ENCODE measurements at regions not wholly inside any gene's neighbourhood (a gene's known extent, or its start where the extent isn't known, plus 50 kb on each side); places are given as distances from the start of the nearest gene placed in this dataset.

GRCh38 chr2:238599549-238600505 lies 173.1 kb downstream of the ASB1 start:
- H3K27ac Mint-ChIP-seq, result no peak overlapping the region
- Histone ChIP-seq H3K4me1 (ENCODE audit: control insufficient read depth in 2 of 2, insufficient read depth in 2 of 2, low read length in 2 of 2) (no peaks in the 10 kb centered on the region), H3K4me3 (ENCODE audit: low read length) (no peak overlapping the region), H3K9me3 (ENCODE audit: control insufficient read depth in 2 of 3, low read length in 3 of 3) (peaks cover 0 to 8% (median 0%) of the 10 kb centered on the region in 3 experiments), H3K36me3 (ENCODE audit: control insufficient read depth in 2 of 3, insufficient read depth in 3 of 3, low read length in 3 of 3) (no peaks in the 10 kb centered on the region), H3K27me3 (ENCODE audit: control insufficient read depth in 2 of 2, insufficient read depth in 2 of 2, low read length in 2 of 2) (no peaks in the 10 kb centered on the region), H3K27ac (ENCODE audit: low read depth, low read length) (no peak overlapping the region)
- peaks cover 0 to 15% (median 0%) of the 10 kb centered on the region in 5 donors for H3K36me3 Mint-ChIP-seq
- POLR2A ChIA-PET, result no interaction called here
- intact Hi-C loops (cut with micrococcal nuclease), result no loop called here
- no peak for ATAC-seq
- peaks cover 0 to 15% (median 8%) of the 10 kb centered on the region in 7 donors for H3K4me1 Mint-ChIP-seq
- peaks cover 1 to 24% (median 10%) of the 10 kb centered on the region in 11 donors for H3K9me3 Mint-ChIP-seq
- CTCF ChIA-PET, result no interaction called here
- DNase-seq, result no peak
- peaks cover 10 to 34% (median 30%) of the 10 kb centered on the region in 5 donors for H3K27me3 Mint-ChIP-seq
- H3K4me3 Mint-ChIP-seq, result no peak overlapping the region

GRCh38 chr2:238600506-238601432 lies 174.0 kb downstream of the ASB1 start:
- ATAC-seq (no peak), DNase-seq (no peak)
- Mint-ChIP-seq H3K27ac (no peak overlapping the region), H3K4me3 (no peak overlapping the region), H3K36me3 (peaks cover 0 to 15% (median 0%) of the 10 kb centered on the region in 5 donors), H3K4me1 (peaks cover 0 to 10% (median 8%) of the 10 kb centered on the region in 7 donors), H3K9me3 (peaks cover 1 to 29% (median 11%) of the 10 kb centered on the region in 11 donors), H3K27me3 (peaks cover 12 to 37% (median 33%) of the 10 kb centered on the region in 5 donors)
- intact Hi-C loops (cut with micrococcal nuclease), result no loop called here
- POLR2A ChIA-PET, result no interaction called here
- Histone ChIP-seq H3K36me3 (ENCODE audit: control insufficient read depth in 2 of 3, insufficient read depth in 3 of 3, low read length in 3 of 3) (no peaks in the 10 kb centered on the region), H3K27me3 (ENCODE audit: control insufficient read depth in 2 of 2, insufficient read depth in 2 of 2, low read length in 2 of 2) (no peaks in the 10 kb centered on the region), H3K27ac (ENCODE audit: low read depth, low read length) (no peak overlapping the region), H3K9me3 (ENCODE audit: control insufficient read depth in 2 of 3, low read length in 3 of 3) (peaks cover 0 to 8% (median 0%) of the 10 kb centered on the region in 3 experiments), H3K4me3 (ENCODE audit: low read length) (no peak overlapping the region), H3K4me1 (ENCODE audit: control insufficient read depth in 2 of 2, insufficient read depth in 2 of 2, low read length in 2 of 2) (no peaks in the 10 kb centered on the region)
- CTCF ChIA-PET, result no interaction called here

- Histone ChIP-seq H3K36me3 (ENCODE audit: control insufficient read depth in 2 of 3, insufficient read depth in 3 of 3, low read length in 3 of 3) (no peaks in the 10 kb centered on the region), H3K27me3 (ENCODE audit: control insufficient read depth in 2 of 2, insufficient read depth in 2 of 2, low read length in 2 of 2) (no peaks in the 10 kb centered on the region), H3K4me1 (ENCODE audit: control insufficient read depth in 2 of 2, insufficient read depth in 2 of 2, low read length in 2 of 2) (no peaks in the 10 kb centered on the region), H3K27ac (ENCODE audit: low read depth, low read length) (no peak overlapping the region), H3K9me3 (ENCODE audit: control insufficient read depth in 2 of 3, low read length in 3 of 3) (peaks cover 0 to 8% (median 0%) of the 10 kb centered on the region in 3 experiments), H3K4me3 (ENCODE audit: low read length) (no peak overlapping the region)
- Mint-ChIP-seq H3K36me3 (peaks cover 0 to 15% (median 0%) of the 10 kb centered on the region in 5 donors), H3K4me3 (no peak overlapping the region), H3K27ac (no peak overlapping the region), H3K27me3 (peaks cover 12 to 40% (median 33%) of the 10 kb centered on the region in 5 donors), H3K4me1 (peaks cover 0 to 10% (median 8%) of the 10 kb centered on the region in 7 donors), H3K9me3 (peaks cover 1 to 35% (median 13%) of the 10 kb centered on the region in 11 donors)
- CTCF ChIA-PET, result no interaction called here
- DNase-seq (no peak), ATAC-seq (no peak)
- POLR2A ChIA-PET, result no interaction called here
- intact Hi-C loops (cut with micrococcal nuclease), result no loop called here
Measured at GRCh38 chr2:238601433-238602222, 174.9 kb downstream of the ASB1 start.

- Mint-ChIP-seq H3K4me1 (peaks cover 0 to 9% (median 4%) of the 10 kb centered on the region in 7 donors), H3K36me3 (peaks cover 0 to 15% (median 0%) of the 10 kb centered on the region in 5 donors), H3K27me3 (peaks cover 12 to 45% (median 33%) of the 10 kb centered on the region in 5 donors), H3K4me3 (no peak overlapping the region), H3K27ac (no peak overlapping the region), H3K9me3 (peaks cover 1 to 40% (median 16%) of the 10 kb centered on the region in 11 donors)
- H3K36me3 ChIP-seq (ENCODE audit: control insufficient read depth in 2 of 3, insufficient read depth in 3 of 3, low read length in 3 of 3), result no peaks in the 10 kb centered on the region
- no peak for ATAC-seq
- intact Hi-C loops (cut with micrococcal nuclease), result no loop called here
- POLR2A ChIA-PET, result no interaction called here
- DNase-seq, result no peak
- H3K9me3 ChIP-seq (ENCODE audit: control insufficient read depth in 2 of 3, low read length in 3 of 3), result peaks cover 0 to 8% (median 0%) of the 10 kb centered on the region in 3 experiments
- CTCF ChIA-PET, result no interaction called here
- H3K4me1 ChIP-seq (ENCODE audit: control insufficient read depth in 2 of 2, insufficient read depth in 2 of 2, low read length in 2 of 2), result no peaks in the 10 kb centered on the region
- H3K4me3 ChIP-seq (ENCODE audit: low read length), result no peak overlapping the region
- H3K27me3 ChIP-seq (ENCODE audit: control insufficient read depth in 2 of 2, insufficient read depth in 2 of 2, low read length in 2 of 2), result no peaks in the 10 kb centered on the region
- H3K27ac ChIP-seq (ENCODE audit: low read depth, low read length), result no peak overlapping the region
Measured at GRCh38 chr2:238602223-238602960, 175.7 kb downstream of the ASB1 start.

GRCh38 chr2:238603596-238603995 lies 176.9 kb downstream of the ASB1 start:
- H3K27ac Mint-ChIP-seq, result no peak overlapping the region
- ATAC-seq, result no peak
- peaks cover 0 to 15% (median 0%) of the 10 kb centered on the region in 5 donors for H3K36me3 Mint-ChIP-seq
- Histone ChIP-seq H3K9me3 (ENCODE audit: control insufficient read depth in 2 of 3, low read length in 3 of 3) (peaks cover 0 to 8% (median 0%) of the 10 kb centered on the region in 3 experiments), H3K4me1 (ENCODE audit: control insufficient read depth in 2 of 2, insufficient read depth in 2 of 2, low read length in 2 of 2) (no peaks in the 10 kb centered on the region), H3K27me3 (ENCODE audit: control insufficient read depth in 2 of 2, insufficient read depth in 2 of 2, low read length in 2 of 2) (no peaks in the 10 kb centered on the region), H3K36me3 (ENCODE audit: control insufficient read depth in 2 of 3, insufficient read depth in 3 of 3, low read length in 3 of 3) (no peaks in the 10 kb centered on the region), H3K27ac (ENCODE audit: low read depth, low read length) (no peak overlapping the region), H3K4me3 (ENCODE audit: low read length) (no peak overlapping the region)
- no peaks in the 10 kb centered on the region for H3K4me1 Mint-ChIP-seq
- ChIA-PET POLR2A (no interaction called here), CTCF (no interaction called here)
- H3K9me3 Mint-ChIP-seq, result peaks cover 3 to 52% (median 24%) of the 10 kb centered on the region in 11 donors
- no peak for DNase-seq
- intact Hi-C loops (cut with micrococcal nuclease), result no loop called here
- H3K27me3 Mint-ChIP-seq, result peaks cover 17 to 55% (median 24%) of the 10 kb centered on the region in 5 donors
- no peak overlapping the region for H3K4me3 Mint-ChIP-seq
